ENCODE measurements at regions not wholly inside any gene's neighbourhood (a gene's known extent, or its start where the extent isn't known, plus 50 kb on each side); places are given as distances from the start of the nearest gene placed in this dataset.

- TF ChIP-seq CTCF (IDR thresholded peaks at IDR 0.05; ENCODE audit: control insufficient read depth, extremely low read depth, insufficient read depth): no peak
- no peak overlapping the region for H3K4me3 ChIP-seq (ENCODE audit: low read depth, low read length)
- no peak for DNase-seq (ENCODE audit: low read depth)
Observed at GRCh38 chr4:63553123-63553522, 856.1 kb downstream of the TECRL start.

GRCh38 chr4:63541828-63542227, 867.4 kb downstream of the TECRL start:
- DNase-seq (ENCODE audit: low read depth): no peak
- no peak for TF ChIP-seq CTCF (IDR thresholded peaks at IDR 0.05; ENCODE audit: control insufficient read depth, extremely low read depth, insufficient read depth)
- H3K4me3 ChIP-seq (ENCODE audit: low read depth, low read length): no peak overlapping the region

GRCh38 chr4:63529581-63530337, 879.5 kb downstream of the TECRL start:
- no peak for DNase-seq (ENCODE audit: low read depth)
- H3K4me3 ChIP-seq (ENCODE audit: low read depth, low read length): no peak overlapping the region
- no peak for TF ChIP-seq CTCF (IDR thresholded peaks at IDR 0.05; ENCODE audit: control insufficient read depth, extremely low read depth, insufficient read depth)

DNA sequence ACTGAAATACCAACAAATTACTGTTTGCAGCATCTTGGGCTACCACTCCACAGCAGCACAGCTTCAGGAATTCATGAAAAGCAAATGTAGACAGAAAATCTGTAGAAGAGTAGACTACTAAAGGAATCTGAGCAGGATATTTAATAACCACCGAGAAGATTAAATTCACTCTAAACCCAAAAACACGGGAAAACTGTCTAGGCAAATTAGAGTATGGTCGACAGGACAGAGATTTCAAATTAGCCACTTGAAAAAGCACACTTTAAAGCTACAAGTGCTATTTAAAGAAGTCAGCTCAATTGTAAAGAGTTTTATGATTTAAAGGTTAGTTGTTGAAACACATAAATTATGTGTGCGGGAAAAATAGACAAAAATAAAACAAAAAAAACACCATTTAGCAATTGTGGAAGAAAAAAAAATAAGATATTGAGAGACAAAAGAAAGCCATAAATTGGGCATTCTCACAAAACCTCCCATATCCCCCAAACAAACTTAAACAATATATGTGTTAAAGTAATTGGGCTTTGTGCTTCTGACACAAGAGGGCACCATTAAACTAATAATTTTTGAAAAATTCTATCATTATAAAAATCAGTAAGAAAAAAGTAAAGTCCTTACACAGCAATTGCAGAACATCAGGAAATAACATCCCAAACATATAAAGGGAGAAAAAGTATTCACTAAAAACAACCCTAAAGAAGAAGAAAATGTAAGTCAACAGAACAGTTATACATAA, 880.8 kb downstream of the TECRL start:
- peak; percentile 29; the same call in 1 of the 2 replicates for TF ChIP-seq CTCF (IDR thresholded peaks at IDR 0.05; ENCODE audit: control insufficient read depth, extremely low read depth, insufficient read depth)
- DNase-seq (ENCODE audit: low read depth): no peak
- no peak overlapping the region for H3K4me3 ChIP-seq (ENCODE audit: low read depth, low read length)

DNA sequence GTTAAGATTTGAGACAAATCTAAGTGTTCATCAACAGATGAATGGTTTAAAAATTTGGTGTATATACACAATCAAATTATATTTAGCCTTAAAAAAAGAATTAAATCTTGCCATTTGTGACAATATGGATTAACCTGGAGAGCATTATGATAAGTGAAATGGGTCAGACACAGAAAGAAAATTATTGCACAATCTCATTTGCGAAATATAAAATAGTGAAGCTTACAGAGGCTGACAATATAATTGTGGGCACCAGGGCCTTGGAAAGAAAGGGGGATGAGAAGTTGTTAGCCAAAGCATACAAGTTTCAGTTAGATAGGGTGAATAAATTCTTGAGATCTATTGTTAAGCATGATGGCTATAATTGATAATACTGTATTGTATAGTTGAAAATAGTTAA, 883.0 kb downstream of the TECRL start:
- H3K4me3 ChIP-seq (ENCODE audit: low read depth, low read length): no peak overlapping the region
- no peak for TF ChIP-seq CTCF (IDR thresholded peaks at IDR 0.05; ENCODE audit: control insufficient read depth, extremely low read depth, insufficient read depth)
- DNase-seq (ENCODE audit: low read depth): no peak

GRCh38 chr4:63524764-63525163, 884.5 kb downstream of the TECRL start:
- DNase-seq (ENCODE audit: low read depth): no peak
- no peak overlapping the region for H3K4me3 ChIP-seq (ENCODE audit: low read depth, low read length)
- TF ChIP-seq CTCF (IDR thresholded peaks at IDR 0.05; ENCODE audit: control insufficient read depth, extremely low read depth, insufficient read depth): no peak
